ENCODE measurements at regions not wholly inside any gene's neighbourhood (a gene's known extent, or its start where the extent isn't known, plus 50 kb on each side); places are given as distances from the start of the nearest gene placed in this dataset. TPM values are rescaled to one million over a fixed set of nuclear protein-coding genes. Genes with fewer than 3 reads are reported as not detected.

GRCh38 chr12:64997858-64998257 lies 123.2 kb downstream of the WIF1 start:
- Histone ChIP-seq H3K4me2 (ENCODE audit: insufficient read depth, low read length) (no peak overlapping the region), H3K27ac (ENCODE audit: low read depth, low read length) (no peak overlapping the region), H4K20me1 (ENCODE audit: insufficient read depth, low read length) (no peaks in the 10 kb centered on the region), H3K4me3 (ENCODE audit: insufficient read depth, low read length) (no peak overlapping the region), H2AFZ (ENCODE audit: low read length) (no peak overlapping the region), H3K9me3 (ENCODE audit: low read depth, low read length) (no peaks in the 10 kb centered on the region), H3K79me2 (ENCODE audit: insufficient read depth, low read length) (no peaks in the 10 kb centered on the region), H3K27me3 (ENCODE audit: insufficient read depth, low read length) (peaks cover 15% of the 10 kb centered on the region), H3K4me1 (ENCODE audit: insufficient read depth, low read length) (no peaks in the 10 kb centered on the region), H3K36me3 (ENCODE audit: insufficient read depth, low read length) (no peaks in the 10 kb centered on the region)
- no peak for DNase-seq (ENCODE audit: insufficient read length, low spot score, missing footprints)
- no peak for TF ChIP-seq CTCF (IDR thresholded peaks at IDR 0.05; ENCODE audit: extremely low read depth, low read depth, low read length)

GRCh38 chr12:64998371-64999147 lies 122.5 kb downstream of the WIF1 start:
- DNase-seq (ENCODE audit: insufficient read length, low spot score, missing footprints) = no peak

GRCh38 chr12:64999148-64999425 lies 122.0 kb downstream of the WIF1 start:
- Histone ChIP-seq H3K4me2 (ENCODE audit: insufficient read depth, low read length) (no peak overlapping the region), H3K9me3 (ENCODE audit: low read depth, low read length) (no peaks in the 10 kb centered on the region), H3K27me3 (ENCODE audit: insufficient read depth, low read length) (peaks cover 13% of the 10 kb centered on the region), H3K4me3 (ENCODE audit: insufficient read depth, low read length) (no peak overlapping the region), H3K79me2 (ENCODE audit: insufficient read depth, low read length) (no peaks in the 10 kb centered on the region), H3K36me3 (ENCODE audit: insufficient read depth, low read length) (no peaks in the 10 kb centered on the region), H3K4me1 (ENCODE audit: insufficient read depth, low read length) (no peaks in the 10 kb centered on the region), H4K20me1 (ENCODE audit: insufficient read depth, low read length) (no peaks in the 10 kb centered on the region), H2AFZ (ENCODE audit: low read length) (no peak overlapping the region), H3K27ac (ENCODE audit: low read depth, low read length) (no peak overlapping the region)
- no peak for TF ChIP-seq CTCF (IDR thresholded peaks at IDR 0.05; ENCODE audit: extremely low read depth, low read depth, low read length)
- no peak for DNase-seq (ENCODE audit: insufficient read length, low spot score, missing footprints)

More at GRCh38 chr12:64998371-64999147, 122.5 kb downstream of the WIF1 start:
- Histone ChIP-seq H2AFZ (ENCODE audit: low read length) (no peak overlapping the region), H3K79me2 (ENCODE audit: insufficient read depth, low read length) (no peaks in the 10 kb centered on the region), H3K4me1 (ENCODE audit: insufficient read depth, low read length) (no peaks in the 10 kb centered on the region), H3K36me3 (ENCODE audit: insufficient read depth, low read length) (no peaks in the 10 kb centered on the region), H4K20me1 (ENCODE audit: insufficient read depth, low read length) (no peaks in the 10 kb centered on the region), H3K27ac (ENCODE audit: low read depth, low read length) (no peak overlapping the region), H3K27me3 (ENCODE audit: insufficient read depth, low read length) (peaks cover 13% of the 10 kb centered on the region), H3K4me2 (ENCODE audit: insufficient read depth, low read length) (no peak overlapping the region), H3K4me3 (ENCODE audit: insufficient read depth, low read length) (no peak overlapping the region), H3K9me3 (ENCODE audit: low read depth, low read length) (no peaks in the 10 kb centered on the region)
- no peak for TF ChIP-seq CTCF (IDR thresholded peaks at IDR 0.05; ENCODE audit: extremely low read depth, low read depth, low read length)

Small RNA genes in the stretch of these regions (small RNA-seq; reads per million reads assigned to genes)
- gene RNU6ATAC42P = not detected

All from osteoblast (primary cell).